Gastrocnemius medialis (tissue), 4 donors: ENCODE measurements at regions not wholly inside any gene's neighbourhood (a gene's known extent, or its start where the extent isn't known, plus 50 kb on each side); places are given as distances from the start of the nearest gene placed in this dataset.

Experiments used
- CTCF ChIP-seq, 5 experiments: fragments of 450-650 bp in 3 of 5; fragments of 200-600 bp in 2 of 5; sonication (generic) in 2 of 5; IDR thresholded peaks in 4 of 5; conservative IDR thresholded peaks in 1 of 5; 1 replicate in 4 of 5; 2 replicates in 1 of 5; pipeline ENCODE4 v1.5.1; 2016 to 2019; ENCODE audit warnings: antibody characterized with exemption in 5 of 5, mild to moderate bottlenecking in 3 of 5, moderate library complexity in 3 of 5
- POLR2A ChIP-seq, 2 donors: fragments of 450-650 bp; IDR thresholded peaks; one replicate each; pipeline ENCODE4 v1.6.1; 2017; ENCODE audit warnings: antibody characterized with exemption in 2 of 2, mild to moderate bottlenecking in 2 of 2, moderate library complexity in 2 of 2

- TF ChIP-seq CTCF (IDR thresholded peaks at IDR 0.05 in 4 of 5, conservative IDR thresholded peaks at IDR 0.05 in 1 of 5) (no peak), POLR2A (IDR thresholded peaks at IDR 0.05) (no peak)
Observed at GRCh38 chr18:35797948-35798347, 174.5 kb upstream of the RMP24 start.
